BLaER1 (cell line): ENCODE measurements at regions not wholly inside any gene's neighbourhood (a gene's known extent, or its start where the extent isn't known, plus 50 kb on each side); places are given as distances from the start of the nearest gene placed in this dataset.

Experiments used
- H3K27ac ChIP-seq: shearing (Covaris generic); formaldehyde crosslinking; 2 replicates; pipeline ENCODE4 v1.8.1; 2022
- H3K27me3 ChIP-seq: shearing (Covaris generic); formaldehyde crosslinking; 2 replicates; pipeline ENCODE4 v1.8.1; 2022
- H3K36me3 ChIP-seq: shearing (Covaris generic); formaldehyde crosslinking; 2 replicates; pipeline ENCODE4 v1.8.1; 2022
- H3K4me1 ChIP-seq: shearing (Covaris generic); formaldehyde crosslinking; 2 replicates; pipeline ENCODE4 v1.8.1; 2022
- H3K4me2 ChIP-seq: shearing (Covaris generic); formaldehyde crosslinking; 2 replicates; pipeline ENCODE4 v1.8.1; 2022
- H3K4me3 ChIP-seq: shearing (Covaris generic); formaldehyde crosslinking; 2 replicates; pipeline ENCODE4 v1.8.1; 2022
- H3K9ac ChIP-seq: shearing (Covaris generic); formaldehyde crosslinking; 2 replicates; pipeline ENCODE4 v1.8.1; 2022
- H3K9me3 ChIP-seq: shearing (Covaris generic); formaldehyde crosslinking; 2 replicates; pipeline ENCODE4 v1.8.1; 2022
- H4K20me1 ChIP-seq: shearing (Covaris generic); formaldehyde crosslinking; 2 replicates; pipeline ENCODE4 v1.8.1; 2022
- Cebpa-rat ChIP-seq: shearing (Covaris generic); IDR thresholded peaks from 2 replicates; pipeline ENCODE4 v1.8.1; 2022

GRCh38 chr3:120506076-120506827 is 55.5 kb upstream of the FSTL1 start:
- Histone ChIP-seq H3K9me3 (peaks cover 25% of the 10 kb centered on the region), H3K9ac (no peak overlapping the region), H3K27me3 (no peaks in the 10 kb centered on the region), H4K20me1 (no peaks in the 10 kb centered on the region), H3K4me2 (no peak overlapping the region), H3K36me3 (no peaks in the 10 kb centered on the region), H3K27ac (no peak overlapping the region), H3K4me3 (no peak overlapping the region), H3K4me1 (no peaks in the 10 kb centered on the region)
- no peak for TF ChIP-seq Cebpa-rat

DNA sequence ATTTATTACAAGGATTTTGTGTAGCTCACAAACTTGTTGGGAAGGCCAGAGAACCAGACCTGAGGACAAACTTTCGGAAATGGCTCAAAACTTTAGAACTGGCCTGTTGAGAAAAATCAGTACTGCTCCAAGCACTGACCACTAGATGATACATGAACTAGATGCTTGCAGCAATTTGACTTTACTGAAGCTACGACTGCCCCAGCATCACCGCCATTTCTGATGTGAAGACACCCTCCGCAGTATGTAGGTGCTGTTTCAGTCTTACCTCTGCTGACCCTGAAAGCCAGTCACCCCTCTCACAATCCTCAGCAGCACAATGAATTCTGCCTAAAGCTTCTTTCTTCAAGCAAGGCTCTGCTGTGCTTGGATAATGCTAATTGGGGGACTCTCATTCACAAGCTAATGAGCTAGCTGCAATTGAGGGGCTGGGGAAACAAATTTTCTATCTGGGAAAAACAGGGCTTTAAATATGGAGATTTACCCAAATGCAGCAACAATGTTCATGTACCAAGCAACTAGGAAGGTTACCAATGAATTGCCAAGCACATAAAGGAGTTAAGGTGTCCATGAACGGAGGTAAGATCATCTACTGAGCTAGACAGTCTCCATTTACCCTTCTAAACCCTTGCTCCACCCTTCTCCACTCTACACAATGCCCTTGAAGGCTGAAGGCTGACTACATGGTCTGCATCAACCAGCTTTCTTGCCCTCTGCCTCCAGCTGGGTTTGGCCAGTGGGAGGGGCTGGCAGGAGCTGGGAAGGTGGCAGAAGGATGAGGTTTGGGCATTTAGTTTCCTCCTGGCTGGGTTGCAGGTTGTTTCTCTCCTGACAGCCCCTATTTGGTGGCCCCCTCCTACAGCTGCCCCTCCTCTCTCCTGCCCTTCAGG is 53.2 kb upstream of the FSTL1 start:
- no peak overlapping the region for H3K4me2 ChIP-seq
- no peak overlapping the region for H3K9ac ChIP-seq
- H3K9me3 ChIP-seq: peaks cover 9% of the 10 kb centered on the region; the same call in 1 of the 2 replicates
- no peak overlapping the region for H3K4me3 ChIP-seq
- no peaks in the 10 kb centered on the region for H3K27me3 ChIP-seq
- H3K36me3 ChIP-seq: no peaks in the 10 kb centered on the region
- H3K27ac ChIP-seq: no peak overlapping the region
- no peaks in the 10 kb centered on the region for H3K4me1 ChIP-seq
- H4K20me1 ChIP-seq: no peaks in the 10 kb centered on the region
- TF ChIP-seq Cebpa-rat: no peak

- no peak overlapping the region for H3K9ac ChIP-seq
- no peak for TF ChIP-seq Cebpa-rat
- H4K20me1 ChIP-seq: no peaks in the 10 kb centered on the region
- H3K27ac ChIP-seq: no peak overlapping the region
- H3K4me3 ChIP-seq: no peak overlapping the region
- H3K4me2 ChIP-seq: no peak overlapping the region
- H3K4me1 ChIP-seq: no peaks in the 10 kb centered on the region
- H3K36me3 ChIP-seq: no peaks in the 10 kb centered on the region
- no peaks in the 10 kb centered on the region for H3K9me3 ChIP-seq
- H3K27me3 ChIP-seq: no peaks in the 10 kb centered on the region
Observed at GRCh38 chr3:120502116-120502515, 51.3 kb upstream of the FSTL1 start.
